ENCODE measurements at regions not wholly inside any gene's neighbourhood (a gene's known extent, or its start where the extent isn't known, plus 50 kb on each side); places are given as distances from the start of the nearest gene placed in this dataset.

- ChIA-PET CTCF (no interaction called here), POLR2A (no interaction called here)
- H3K36me3 ChIP-seq (ENCODE audit: control insufficient read depth in 2 of 2, extremely low read depth in 1 of 2, insufficient read depth in 2 of 2, low read length in 2 of 2) = no peaks in the 10 kb centered on the region
- no peaks in the 10 kb centered on the region for H3K4me1 ChIP-seq (ENCODE audit: control insufficient read depth, extremely low read depth, insufficient read depth, low read length)
- FAIRE-seq (peak; percentile 58), DNase-seq (ENCODE audit: low read depth, low spot score) (no peak)
- no peak overlapping the region for H2AFZ ChIP-seq (ENCODE audit: low read depth, low read length)
- dilution Hi-C loops (cut with MboI; ENCODE audit: extremely low pct_ligation_motif_present, low sequenced_read_pairs) (no loop called here), intact Hi-C loops (cut with micrococcal nuclease) (no loop called here)
- H3K79me2 ChIP-seq (ENCODE audit: control insufficient read depth, insufficient read depth, low read length) = no peaks in the 10 kb centered on the region
- H3K9ac ChIP-seq (replicated peaks; ENCODE audit: extremely low read depth, insufficient read depth, low read length) = no peak overlapping the region
- no peaks in the 10 kb centered on the region for H3K9me3 ChIP-seq (replicated peaks; ENCODE audit: control insufficient read depth, insufficient read depth, low read length)
- H3K27me3 ChIP-seq (ENCODE audit: control insufficient read depth in 2 of 2, insufficient read depth in 2 of 2, low read length in 2 of 2) = no peaks in the 10 kb centered on the region
- H3K9me1 ChIP-seq (replicated peaks; ENCODE audit: control insufficient read depth, extremely low read depth, insufficient read depth, low read length) = no peaks in the 10 kb centered on the region
- BruUV-seq (replicated peaks) = no TSS peak
- H4K20me1 ChIP-seq (replicated peaks; ENCODE audit: control insufficient read depth, extremely low read depth, insufficient read depth, low read length) = no peaks in the 10 kb centered on the region
- H3K4me2 ChIP-seq (ENCODE audit: insufficient read depth, low read length) = no peak overlapping the region
- no peak overlapping the region for H3K27ac ChIP-seq (ENCODE audit: insufficient read depth, low read depth, low read length)
- no peak overlapping the region for H3K4me3 ChIP-seq (replicated peaks in 1 of 3; ENCODE audit: insufficient read depth in 1 of 3, low read depth in 1 of 3, low read length in 3 of 3)
- TF ChIP-seq POLR2AphosphoS5 (IDR thresholded peaks at IDR 0.05; ENCODE audit: insufficient read depth, low read depth, low read length) (no peak), GATA2 (IDR thresholded peaks at IDR 0.05; ENCODE audit: insufficient read depth, insufficient read length, low read depth, low read length) (no peak), FOS (IDR thresholded peaks at IDR 0.05; ENCODE audit: borderline replicate concordance, insufficient read depth, low read length) (no peak), POLR2A (IDR thresholded peaks at IDR 0.05; ENCODE audit: low read depth, low read length) (no peak), MAX (IDR thresholded peaks at IDR 0.05; ENCODE audit: insufficient read depth, insufficient read length) (no peak), MYC (IDR thresholded peaks at IDR 0.05; ENCODE audit: low read depth, low read length) (no peak), EZH2 (IDR thresholded peaks at IDR 0.05; ENCODE audit: borderline replicate concordance, low read depth, low read length, severe bottlenecking) (no peak), CTCF (IDR thresholded peaks at IDR 0.05; ENCODE audit: extremely low read depth in 1 of 2, insufficient read depth in 1 of 2, low read depth in 1 of 2, low read length in 2 of 2) (no peak), JUN (IDR thresholded peaks at IDR 0.05; ENCODE audit: borderline replicate concordance, insufficient read depth, insufficient read length, low read depth) (no peak)
These were observed 1145.3 kb upstream of the B3GALT2 start for GRCh38 chr1:194331758-194332157.
